ENCODE measurements at regions not wholly inside any gene's neighbourhood (a gene's known extent, or its start where the extent isn't known, plus 50 kb on each side); places are given as distances from the start of the nearest gene placed in this dataset.
"Not testable (repeated sequence)": the region's sequence is repeated elsewhere in the genome, so short reads cannot be mapped to it uniquely, and the experiment has no call there.

DNA sequence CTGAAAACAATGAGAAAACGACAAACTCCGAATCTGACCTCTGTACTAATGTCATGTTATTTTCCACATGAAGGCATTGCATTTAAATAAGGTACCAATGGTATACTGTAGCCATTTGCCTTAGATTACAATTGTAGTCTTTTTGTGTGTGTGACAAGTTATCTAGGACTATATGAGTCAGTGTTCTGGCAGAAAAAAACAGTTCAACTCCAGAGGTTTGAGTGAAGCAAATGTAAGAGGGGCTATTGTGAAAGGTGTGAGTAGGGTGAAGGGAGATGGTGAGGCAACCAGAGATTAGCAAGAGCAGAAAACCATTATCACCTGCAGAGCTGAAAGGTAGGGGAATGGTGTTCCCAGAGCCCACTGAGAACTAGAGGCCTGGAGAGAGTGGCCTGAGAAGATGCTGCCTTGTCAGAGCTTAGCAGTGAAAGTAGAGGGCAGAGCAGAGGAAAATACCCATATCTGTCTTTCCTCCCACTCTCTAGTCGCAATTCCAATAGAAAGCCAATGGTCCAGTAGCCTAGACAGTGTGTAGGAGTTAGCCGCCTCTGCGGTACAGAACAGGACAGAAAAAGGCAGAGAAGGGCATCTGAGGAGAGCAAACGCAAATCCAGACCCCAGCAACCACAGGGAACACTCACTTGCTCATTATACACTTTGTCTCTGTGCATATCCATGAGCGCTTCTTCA, 112.2 kb downstream of the DYRK2 start:
- no peak for DNase-seq

DNA sequence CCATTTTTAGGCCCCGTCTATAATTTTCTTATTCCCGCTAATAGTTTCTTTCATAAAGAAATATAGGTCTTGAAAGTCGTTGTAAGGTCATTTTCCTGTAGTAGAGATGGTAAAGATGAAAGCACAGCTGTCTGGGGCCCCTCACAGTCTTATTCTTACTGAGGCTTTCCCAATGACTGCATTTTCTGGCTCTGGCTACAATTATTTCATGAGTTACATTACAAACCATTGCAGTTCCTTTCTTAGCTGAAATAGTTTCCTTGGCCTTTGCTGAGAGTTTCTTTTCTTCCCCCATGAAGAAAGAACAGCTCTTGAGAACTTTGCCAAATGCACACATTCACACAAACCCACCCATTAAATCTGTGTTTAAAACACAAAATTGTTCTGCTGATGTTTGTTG, 113.0 kb downstream of the DYRK2 start:
- no peak for DNase-seq

DNA sequence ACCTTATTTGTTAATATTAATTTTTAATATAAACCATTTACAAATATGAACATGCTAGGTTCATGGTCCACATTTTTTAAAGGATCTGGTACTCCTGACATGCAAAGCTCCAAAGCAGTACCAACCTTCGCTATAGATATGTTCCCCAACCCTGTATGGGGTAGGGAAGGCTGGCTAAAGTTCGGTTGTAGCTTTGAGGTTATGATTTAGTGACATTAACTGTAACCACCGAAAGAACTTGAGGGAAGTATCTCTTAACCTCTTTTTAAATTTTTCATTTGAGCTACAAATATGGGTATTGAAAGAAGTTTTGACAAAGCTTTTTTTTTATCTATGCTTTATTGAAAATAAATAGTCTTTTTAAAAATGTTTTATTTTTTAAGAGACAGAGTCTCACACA, 115.5 kb downstream of the DYRK2 start:
- DNase-seq = no peak

DNA sequence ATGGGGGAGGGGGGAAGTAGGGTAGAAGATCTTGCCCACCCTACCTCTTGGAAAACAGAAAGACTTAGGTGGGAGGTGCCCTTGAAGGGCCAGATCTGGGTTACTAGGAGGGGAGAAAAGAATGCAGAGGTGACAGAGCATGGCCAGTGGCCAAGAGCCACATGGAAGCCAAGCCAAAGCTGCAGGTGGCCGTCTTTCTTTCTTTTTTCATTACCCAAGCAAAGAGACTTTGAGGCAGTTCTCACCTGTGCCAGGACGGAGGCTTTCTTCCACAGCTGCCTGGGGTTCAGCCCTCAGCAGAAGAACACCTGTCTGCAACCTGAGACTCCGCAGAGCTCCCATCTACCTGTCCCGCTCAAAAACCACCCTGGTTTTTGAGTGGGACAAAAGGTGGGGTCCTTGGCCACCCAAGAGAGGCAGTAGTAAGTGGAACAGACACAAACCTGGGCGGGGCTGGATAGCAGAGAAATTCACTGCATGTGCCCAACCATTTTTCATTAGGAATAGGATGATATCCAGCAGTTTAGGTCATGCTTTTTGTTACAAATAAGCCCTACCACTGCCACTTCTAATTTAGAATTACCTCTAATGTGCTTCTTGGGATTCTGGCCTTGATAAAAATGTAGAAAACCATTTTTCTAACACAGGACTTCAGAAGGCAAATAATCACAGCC, 116.5 kb downstream of the DYRK2 start:
- no peak for DNase-seq

DNA sequence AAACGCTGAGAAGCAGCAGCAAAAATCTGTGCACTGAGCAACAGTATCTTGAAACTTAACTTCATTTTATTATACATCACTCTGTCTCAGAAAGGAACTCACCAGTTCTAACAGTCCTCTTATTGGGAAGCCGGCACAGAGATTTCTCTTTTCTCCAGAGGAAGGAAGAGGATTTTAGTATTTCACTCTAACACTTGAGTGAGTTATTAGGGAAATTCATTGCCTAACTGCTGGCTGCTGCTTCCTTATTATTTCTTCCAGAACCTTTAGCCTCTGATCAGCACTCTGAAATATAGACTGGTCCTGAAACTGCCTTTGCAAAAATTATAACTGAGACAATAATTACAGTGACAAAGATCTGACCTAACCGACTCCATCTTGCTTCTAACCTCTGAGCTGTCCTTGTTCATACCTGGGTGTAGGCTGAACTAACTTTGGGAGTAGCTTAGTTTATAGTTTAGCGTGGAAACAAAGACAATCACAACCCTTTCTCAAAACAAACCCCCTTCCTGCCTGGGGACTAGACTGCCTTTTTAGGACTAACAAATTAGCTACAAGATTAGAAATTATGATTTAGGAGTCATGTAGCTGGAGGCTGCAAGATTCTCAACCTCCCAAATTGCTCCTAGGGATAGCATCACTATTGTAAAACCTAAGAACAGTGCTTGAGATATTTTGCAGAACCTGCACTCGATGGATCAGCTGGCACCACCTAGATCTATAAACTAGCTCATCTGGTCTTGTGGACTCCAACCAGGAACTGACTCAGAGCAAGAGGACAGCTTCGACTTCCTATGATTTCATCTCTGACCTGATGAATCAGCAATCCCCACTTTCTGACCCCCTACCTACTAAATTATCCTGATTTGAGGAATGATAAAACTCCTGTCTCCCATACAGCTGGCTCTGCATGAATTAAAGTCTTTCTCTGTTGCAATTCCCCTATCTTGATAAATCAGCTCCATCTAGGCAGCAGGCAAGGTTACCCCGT, 117.5 kb downstream of the DYRK2 start:
- no peak for DNase-seq

DNA sequence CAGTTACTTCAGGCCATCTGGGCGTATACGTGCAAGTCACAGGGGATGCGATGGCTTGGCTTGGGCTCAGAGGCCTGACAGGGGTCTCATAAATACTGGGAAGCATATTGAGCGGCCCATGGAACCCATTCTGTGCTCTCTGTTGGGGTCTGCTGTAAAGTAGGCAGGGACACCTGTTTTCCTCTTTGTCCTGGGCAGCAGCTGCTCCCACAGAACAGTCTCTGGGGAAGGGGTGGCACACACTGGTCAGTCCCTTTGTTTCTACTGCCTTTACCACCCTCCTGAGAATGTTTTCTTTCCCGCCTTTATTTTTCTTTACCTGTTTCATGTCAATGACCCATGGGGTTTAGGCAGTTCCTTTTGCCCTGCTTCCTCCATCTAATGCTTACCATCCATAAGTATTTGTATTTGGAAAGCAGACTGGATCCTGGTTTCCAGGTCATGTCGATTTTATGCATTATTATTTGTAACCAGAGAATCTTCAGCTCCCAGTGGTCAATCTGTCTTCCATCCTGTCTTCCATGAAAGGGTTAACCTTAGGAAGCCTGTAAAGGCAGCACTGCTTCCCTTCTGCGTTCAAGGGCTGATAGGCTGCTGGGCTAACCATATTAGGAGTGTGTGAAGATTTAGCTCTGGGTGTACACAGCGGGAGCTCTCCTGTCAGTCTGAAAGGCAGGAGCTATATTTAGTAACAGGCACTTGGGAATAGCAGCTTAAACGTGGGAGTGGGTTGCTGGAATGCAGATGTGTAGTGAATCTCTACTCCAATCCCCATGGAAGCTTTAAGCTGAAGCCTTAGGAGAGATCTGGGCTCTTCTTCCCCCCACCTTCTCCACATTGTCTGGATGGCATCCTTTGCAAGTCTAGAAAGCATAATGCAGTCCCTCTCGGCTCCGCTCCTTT, 124.0 kb downstream of the DYRK2 start:
- DNase-seq = no peak

DNA sequence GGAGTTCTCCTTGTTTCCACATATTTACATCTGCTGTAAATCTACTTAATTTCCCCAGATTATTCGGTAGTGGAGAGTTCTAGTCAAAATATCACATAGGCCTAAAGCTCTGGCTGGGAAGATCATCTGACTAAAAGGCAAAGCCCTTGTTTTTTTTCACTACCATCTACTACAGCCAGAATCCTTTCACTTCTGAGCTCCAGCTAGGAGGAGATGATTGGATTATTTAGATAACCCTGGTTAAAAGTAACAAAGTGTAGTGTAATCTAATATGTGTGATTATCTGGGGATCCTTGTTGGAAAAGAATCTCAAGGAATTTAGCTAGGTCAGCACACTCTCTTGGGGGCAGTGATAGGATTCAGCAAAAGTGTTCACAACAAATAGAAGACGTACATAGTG, 125.4 kb downstream of the DYRK2 start:
- no peak for DNase-seq

DNA sequence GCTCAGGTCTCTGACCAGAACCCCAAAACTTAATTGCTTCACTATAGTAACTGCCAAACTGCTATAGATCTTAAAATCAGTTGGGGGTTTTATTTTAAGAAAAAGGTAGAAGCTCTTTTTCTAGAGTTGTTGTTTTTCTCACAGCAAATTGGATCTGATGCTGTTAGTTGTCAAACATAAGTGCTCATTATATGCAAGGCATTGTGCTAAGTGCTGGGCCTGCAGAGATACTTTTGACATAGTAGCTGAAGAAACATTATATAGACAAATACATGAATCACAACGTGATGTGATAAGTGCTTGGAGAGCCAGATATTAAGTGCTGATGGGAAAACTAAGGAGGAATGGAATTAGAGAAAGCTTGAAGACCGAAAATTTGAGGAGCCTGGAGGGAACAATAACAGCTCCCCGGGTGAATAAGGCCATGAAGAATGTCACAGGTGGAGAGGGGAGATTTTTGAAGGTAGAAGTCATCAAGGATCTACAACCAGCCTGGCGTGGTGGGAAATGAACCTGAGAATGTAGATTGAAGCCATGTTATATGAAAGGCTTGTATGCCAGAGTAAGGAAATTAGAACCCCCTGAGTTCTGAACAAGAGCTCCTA, 126.5 kb downstream of the DYRK2 start:
- DNase-seq = no peak

DNA sequence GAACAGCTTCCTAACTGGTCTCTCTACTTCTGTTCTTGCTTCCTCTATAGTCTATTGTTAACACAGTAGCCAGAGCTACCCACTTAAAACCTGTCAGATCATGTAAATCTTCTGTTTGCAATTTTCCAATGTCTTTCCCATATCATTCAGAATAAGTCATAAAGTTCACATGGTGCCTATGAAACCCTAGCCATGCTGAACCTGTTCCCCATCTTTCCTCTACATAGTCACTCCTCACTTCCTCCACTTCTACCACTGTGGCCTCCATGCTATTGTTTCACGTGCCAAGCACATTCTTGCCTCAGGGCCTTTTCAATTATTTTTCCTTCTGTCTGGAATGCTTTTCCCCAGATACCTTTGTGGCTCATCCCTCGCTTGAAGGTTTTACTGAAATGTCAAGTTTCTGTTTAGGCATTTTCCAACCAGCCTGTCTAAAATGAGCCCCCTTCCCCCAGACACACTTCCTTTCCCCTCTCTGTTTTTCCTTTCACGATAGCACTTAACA, 132.1 kb downstream of the DYRK2 start:
- DNase-seq = no peak

DNA sequence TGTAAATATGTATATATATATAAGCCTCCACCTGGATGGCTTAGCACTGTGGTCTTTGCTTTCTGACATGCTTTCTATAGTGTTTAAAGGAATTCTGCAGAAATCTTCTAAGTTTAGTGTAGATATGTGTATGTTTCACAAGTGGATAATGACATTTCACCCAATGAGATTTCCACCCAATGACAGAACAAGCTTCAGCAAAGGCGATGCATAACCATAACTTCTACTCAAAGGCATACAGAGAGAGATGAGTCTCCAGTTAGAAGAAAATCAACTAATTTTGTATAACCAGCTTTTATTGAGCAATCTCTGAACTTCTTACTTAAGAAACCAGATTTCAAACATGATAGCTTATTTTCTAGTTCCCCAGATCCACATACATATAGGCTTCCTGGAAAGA, 134.0 kb downstream of the DYRK2 start:
- no peak for DNase-seq

DNA sequence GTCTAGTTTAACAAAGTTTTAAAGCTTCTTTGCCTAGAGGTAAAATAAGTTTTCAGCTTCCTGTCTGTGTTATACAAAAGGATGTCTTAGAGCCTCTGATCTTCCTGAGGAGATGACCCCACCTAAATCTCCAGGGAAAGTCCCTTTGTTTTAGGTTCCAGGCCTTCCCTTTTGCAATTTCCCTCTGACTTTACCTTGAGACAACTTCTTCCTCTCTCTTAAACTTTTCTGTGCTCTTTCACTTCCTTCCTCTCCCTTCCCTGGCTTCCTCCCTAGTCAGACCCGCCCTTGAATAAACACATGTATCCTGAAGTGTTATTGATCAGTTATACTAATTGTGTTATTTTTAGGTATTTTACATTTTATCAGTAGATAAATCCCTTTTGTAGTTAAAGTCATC, 134.8 kb downstream of the DYRK2 start:
- no peak for DNase-seq

DNA sequence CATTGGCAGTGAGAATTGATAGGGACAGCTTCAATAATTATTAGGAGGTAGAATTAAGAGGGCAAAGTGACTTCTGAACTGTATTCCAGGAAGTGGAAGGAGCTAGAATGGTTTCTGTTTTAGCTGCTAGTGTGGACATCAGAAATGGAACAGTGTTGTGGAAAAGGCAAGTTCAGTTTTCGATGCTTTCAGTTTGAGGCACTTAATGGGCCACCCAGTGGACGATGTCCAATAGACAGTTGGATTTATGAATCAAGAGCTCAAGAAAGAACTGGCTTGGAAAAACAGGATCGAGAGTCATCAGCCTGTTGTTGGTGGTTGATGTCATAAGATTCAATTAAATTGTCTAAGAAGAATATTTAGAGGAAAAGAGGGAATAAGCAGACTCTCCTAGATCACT, 136.3 kb downstream of the DYRK2 start:
- DNase-seq = no peak

DNA sequence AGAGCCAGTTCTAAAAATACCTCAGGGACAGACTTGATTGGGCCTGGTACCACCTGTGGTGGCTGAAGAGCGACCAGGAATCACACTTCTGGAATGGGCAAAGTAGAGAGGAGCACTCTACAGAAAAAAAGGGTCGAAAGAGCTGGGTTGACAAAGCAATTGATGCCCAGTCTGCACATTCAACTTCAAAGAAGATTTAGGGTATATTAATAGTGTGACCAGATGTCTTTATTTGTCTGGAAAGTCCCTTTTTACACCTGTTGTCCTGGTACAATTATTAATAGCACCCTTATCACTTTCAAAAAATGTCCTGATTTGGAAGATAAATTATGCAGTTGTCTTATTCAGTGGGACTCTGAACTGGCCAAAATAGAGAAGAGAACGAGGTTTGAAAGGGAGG, 137.5 kb downstream of the DYRK2 start:
- no peak for DNase-seq

DNA sequence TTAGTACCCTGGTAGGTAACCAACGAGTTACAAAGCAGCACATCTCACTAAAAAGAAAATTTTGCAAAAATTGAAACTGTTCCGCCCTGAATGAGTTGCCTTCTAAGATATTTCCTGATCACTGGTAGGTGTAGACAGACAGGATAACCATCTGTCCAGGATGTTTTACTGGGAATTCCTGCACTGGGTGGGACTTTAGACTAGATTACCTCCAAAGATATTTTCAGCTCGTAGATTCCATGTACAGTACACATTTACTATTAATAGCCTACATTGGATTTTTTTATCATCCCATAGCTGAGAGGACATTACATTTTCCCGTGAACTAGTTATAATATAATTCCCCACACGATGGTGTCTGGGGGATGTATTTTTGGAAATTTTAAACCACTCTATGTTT, 139.6 kb downstream of the DYRK2 start:
- DNase-seq = no peak

DNA sequence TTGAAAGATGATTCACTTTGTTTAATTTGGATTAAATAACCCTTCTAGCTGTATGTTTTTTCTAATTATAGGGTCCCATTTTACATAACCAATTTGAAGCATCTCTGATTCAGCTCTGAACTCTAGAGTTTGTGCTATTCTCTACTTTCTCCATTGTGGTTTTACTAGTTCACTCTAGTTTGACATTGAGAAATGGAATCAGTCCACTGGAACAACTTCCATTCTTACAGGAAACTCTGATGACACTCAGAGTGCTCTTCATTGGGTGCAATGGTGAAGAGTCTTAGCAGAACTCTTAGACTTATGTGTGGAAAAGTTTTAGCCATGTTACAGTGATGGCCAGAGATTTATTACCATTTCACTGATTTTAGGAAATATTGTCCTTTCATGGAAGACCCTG, 140.7 kb downstream of the DYRK2 start:
- DNase-seq = no peak

DNA sequence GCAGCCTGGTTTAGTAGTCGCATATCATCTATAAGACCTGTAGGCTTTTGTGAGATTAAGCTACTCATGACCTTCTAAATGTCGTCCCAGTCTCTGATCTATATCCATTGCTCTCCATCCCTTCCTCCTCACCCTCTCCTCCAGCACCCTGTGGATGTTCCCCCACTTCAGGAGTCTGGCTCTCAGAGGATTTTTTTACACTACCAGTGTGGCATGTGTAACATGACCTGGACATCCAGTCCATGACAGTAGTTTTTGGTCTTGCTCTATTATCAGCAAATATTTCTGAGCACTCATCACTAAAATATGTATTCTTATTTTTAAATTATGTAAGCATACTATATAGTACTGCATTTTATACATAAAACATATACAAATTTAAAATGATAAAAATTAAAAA, 142.1 kb downstream of the DYRK2 start:
- no peak for DNase-seq

DNA sequence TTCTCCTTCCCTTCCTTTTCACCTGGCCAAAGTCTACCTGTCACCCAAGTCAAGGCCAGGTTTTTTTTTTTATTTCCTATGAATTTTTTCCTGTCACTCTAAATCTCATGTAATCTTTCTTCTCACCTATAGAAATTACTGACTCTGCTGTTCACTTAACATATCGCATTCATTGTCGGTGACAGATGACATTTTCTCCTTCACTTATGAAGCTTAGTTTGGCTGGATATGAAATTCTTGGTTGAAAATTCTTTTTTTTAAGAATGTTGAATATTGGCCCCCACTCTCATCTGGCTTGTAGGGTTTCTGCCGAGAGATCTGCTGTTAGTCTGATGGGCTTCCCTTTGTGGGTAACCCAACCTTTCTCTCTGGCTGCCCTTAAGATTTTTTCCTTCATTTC, 142.8 kb downstream of the DYRK2 start:
- DNase-seq = not testable (repeated sequence)

DNA sequence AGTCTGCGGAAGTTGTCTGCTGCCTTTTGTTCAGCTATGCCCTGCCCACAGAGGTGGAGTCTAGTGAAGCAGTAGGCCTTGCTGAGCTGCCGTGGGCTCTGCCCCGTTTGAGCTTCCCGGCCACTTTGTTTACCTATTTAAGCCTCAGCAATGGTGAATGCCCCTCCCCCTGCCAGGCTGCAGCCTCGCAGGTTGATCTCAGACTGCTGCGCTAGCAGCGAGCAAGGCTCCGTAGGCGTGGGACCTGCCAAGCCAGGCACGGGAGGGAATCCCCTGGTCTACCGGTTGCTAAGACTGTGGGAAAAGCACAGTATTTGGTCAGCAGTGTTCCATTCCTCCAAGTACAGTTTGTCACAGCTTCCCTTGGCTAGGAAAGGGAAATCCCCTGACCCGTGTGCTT, 143.6 kb downstream of the DYRK2 start:
- DNase-seq = no peak

DNA sequence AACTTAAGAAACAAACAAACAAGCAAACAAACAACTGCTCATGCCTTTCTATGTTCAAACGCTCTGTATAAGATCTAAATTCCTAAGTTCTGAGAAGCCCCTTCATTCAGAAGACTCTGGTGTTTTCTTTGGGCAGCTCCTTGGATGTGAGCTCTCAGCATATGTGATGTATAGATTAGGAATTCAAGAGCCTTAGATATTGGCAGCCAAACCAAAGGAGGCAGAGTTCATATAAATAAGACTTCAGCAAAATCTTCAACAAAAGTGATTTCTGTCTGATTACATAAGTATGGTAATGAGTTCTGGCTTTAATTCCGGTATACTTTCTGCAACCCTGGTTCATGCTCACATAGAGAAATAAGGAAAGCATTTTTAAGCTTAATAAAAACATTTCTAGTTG, 145.6 kb downstream of the DYRK2 start:
- DNase-seq = no peak

DNA sequence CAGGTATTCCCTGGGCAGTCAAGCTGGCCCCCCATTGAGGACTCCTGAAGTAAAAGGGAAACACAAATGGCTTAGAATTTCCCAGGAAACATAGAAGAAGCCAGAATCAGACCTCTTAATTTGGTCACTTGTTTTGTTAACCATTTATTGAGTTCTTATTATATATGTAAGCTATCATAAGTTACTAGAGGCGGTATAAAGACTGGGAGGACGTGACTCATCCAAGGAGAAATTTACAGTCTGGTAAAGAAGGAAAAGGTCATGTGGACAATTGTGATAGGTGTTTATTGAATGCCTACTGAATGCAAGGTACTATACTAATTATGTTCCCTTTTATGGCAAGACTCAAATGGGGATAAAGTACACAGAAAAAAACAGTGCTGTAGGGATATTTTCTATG, 146.7 kb downstream of the DYRK2 start:
- DNase-seq = no peak

DNA sequence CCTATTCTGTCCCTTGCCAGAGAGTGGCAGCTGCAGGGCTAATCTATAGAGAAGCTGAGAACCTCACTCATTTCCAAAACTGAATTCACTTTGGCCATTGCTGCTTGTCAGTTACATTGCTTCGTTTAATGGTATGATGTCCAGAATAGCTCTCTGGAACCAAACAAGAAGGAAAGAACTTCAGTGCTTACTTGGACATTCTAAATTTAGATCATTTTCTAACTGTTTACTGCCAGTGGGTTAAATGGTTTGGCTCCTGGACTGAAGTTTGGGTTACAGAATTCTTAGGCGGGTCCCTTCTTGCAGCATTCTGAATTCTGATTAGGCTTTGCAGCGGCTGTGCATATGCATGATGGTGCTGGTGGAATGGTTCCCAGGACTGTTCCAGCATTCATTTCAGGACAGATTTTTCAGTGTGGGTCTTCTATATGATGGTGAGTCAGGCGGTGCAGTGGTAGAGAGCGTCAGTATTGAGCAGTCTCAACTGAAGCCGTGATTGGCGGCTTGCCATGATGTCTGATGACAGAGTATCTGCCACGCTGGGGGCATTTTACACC, 148.7 kb downstream of the DYRK2 start:
- no peak for DNase-seq

DNA sequence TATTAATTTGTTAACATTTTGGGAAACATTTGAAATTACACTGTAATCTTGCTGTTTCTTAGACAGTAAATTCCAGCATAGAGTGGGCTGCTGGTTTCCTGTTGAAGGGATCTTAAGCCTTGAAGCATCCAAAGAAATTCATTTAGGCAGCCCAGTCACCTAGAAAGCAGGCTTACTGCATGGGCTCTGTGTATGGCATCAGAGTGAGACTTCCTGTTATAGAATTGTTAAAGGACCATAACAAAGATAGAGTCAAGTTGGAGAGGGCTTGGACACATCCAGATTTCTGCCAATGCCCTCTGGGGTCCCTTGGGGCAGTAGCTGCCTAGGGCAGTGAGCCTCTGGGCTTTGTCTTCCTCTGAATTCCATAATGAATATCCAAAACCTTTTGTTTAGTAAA, 149.2 kb downstream of the DYRK2 start:
- no peak for DNase-seq

Data from dermis blood vessel endothelial cell (primary cell).